RWPE2 (cell line): ENCODE measurements at regions not wholly inside any gene's neighbourhood (a gene's known extent, or its start where the extent isn't known, plus 50 kb on each side); places are given as distances from the start of the nearest gene placed in this dataset.

Source experiments
- ATAC-seq: fragments of 200-7000 bp; cut with Tn5 transposase; 3 replicates; pipeline ENCODE4 v1.9.1; 2021; ENCODE audit warnings: low read depth
- DNase-seq: peaks from one replicate; pipeline ENCODE4 v3.0.0-alpha.2; 2020; ENCODE audit warnings: low spot score
- H3K27ac ChIP-seq: fragments of 450-650 bp; 2 replicates; pipeline ENCODE4 v1.5.1; 2017; ENCODE audit warnings: mild to moderate bottlenecking; ENCODE audit not compliant: poor library complexity, severe bottlenecking
- H3K27me3 ChIP-seq: fragments of 250-450 bp; sonication (Bioruptor Pico); 2 replicates; pipeline ENCODE4 v1.5.1; 2021; ENCODE audit warnings: mild to moderate bottlenecking, moderate library complexity; ENCODE audit not compliant: insufficient read depth, poor library complexity, severe bottlenecking
- H3K36me3 ChIP-seq: fragments of 250-450 bp; sonication (Bioruptor Pico); 2 replicates; pipeline ENCODE4 v1.5.1; 2020; ENCODE audit warnings: low read depth, mild to moderate bottlenecking, moderate library complexity
- H3K4me1 ChIP-seq: fragments of 250-450 bp; sonication (Bioruptor Pico); 2 replicates; pipeline ENCODE4 v1.5.1; 2021; ENCODE audit warnings: mild to moderate bottlenecking, moderate library complexity; ENCODE audit not compliant: insufficient read depth, poor library complexity, severe bottlenecking
- H3K4me3 ChIP-seq: fragments of 250-450 bp; sonication (Bioruptor Pico); 2 replicates; pipeline ENCODE4 v1.5.1; 2021; ENCODE audit warnings: mild to moderate bottlenecking, moderate library complexity; ENCODE audit not compliant: severe bottlenecking
- H3K9me3 ChIP-seq: fragments of 250-450 bp; sonication (Bioruptor Pico); 2 replicates; pipeline ENCODE4 v1.5.1; 2021; ENCODE audit warnings: mild to moderate bottlenecking, moderate library complexity; ENCODE audit not compliant: severe bottlenecking
- TF ChIP-seq, protein P1 (sequence below): fragments of 450-650 bp; IDR thresholded peaks from one replicate; pipeline ENCODE4 v1.5.1; 2017; ENCODE audit warnings: mild to moderate bottlenecking, moderate library complexity; ENCODE audit not compliant: poor library complexity, severe bottlenecking

DNA sequence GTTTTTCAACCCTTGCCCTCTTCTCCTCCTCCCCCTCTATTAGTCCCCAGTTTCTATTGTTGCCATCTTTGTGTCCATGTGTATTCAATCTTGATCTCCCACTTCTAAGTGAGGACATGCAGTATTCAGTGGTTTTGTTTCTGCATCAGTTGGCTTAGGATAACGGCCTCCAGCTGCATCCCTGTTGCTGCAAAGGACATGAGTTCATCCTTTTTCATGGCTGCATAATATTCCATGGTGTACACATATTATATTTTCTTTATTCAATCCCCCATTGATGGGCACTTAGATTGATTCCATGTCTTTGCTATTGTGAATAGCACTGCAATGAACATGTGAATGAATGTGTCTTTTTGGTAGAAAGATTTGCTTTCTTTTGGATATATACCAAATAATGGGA is 190.4 kb upstream of the LYZL1 start:
- H3K4me1 ChIP-seq: no peaks in the 10 kb centered on the region
- H3K27me3 ChIP-seq: no peaks in the 10 kb centered on the region
- TF ChIP-seq, protein P1, sequence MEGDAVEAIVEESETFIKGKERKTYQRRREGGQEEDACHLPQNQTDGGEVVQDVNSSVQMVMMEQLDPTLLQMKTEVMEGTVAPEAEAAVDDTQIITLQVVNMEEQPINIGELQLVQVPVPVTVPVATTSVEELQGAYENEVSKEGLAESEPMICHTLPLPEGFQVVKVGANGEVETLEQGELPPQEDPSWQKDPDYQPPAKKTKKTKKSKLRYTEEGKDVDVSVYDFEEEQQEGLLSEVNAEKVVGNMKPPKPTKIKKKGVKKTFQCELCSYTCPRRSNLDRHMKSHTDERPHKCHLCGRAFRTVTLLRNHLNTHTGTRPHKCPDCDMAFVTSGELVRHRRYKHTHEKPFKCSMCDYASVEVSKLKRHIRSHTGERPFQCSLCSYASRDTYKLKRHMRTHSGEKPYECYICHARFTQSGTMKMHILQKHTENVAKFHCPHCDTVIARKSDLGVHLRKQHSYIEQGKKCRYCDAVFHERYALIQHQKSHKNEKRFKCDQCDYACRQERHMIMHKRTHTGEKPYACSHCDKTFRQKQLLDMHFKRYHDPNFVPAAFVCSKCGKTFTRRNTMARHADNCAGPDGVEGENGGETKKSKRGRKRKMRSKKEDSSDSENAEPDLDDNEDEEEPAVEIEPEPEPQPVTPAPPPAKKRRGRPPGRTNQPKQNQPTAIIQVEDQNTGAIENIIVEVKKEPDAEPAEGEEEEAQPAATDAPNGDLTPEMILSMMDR: no peak
- DNase-seq (no peak), ATAC-seq (no peak)
- H3K9me3 ChIP-seq: no peaks in the 10 kb centered on the region
- no peak overlapping the region for H3K4me3 ChIP-seq
- H3K27ac ChIP-seq: no peak overlapping the region
- no peaks in the 10 kb centered on the region for H3K36me3 ChIP-seq

- Histone ChIP-seq H3K36me3 (no peaks in the 10 kb centered on the region), H3K27ac (no peak overlapping the region)
- TF ChIP-seq, protein P1: no peak
Observed at GRCh38 chr10:29099001-29099400, 189.9 kb upstream of the LYZL1 start.

DNA sequence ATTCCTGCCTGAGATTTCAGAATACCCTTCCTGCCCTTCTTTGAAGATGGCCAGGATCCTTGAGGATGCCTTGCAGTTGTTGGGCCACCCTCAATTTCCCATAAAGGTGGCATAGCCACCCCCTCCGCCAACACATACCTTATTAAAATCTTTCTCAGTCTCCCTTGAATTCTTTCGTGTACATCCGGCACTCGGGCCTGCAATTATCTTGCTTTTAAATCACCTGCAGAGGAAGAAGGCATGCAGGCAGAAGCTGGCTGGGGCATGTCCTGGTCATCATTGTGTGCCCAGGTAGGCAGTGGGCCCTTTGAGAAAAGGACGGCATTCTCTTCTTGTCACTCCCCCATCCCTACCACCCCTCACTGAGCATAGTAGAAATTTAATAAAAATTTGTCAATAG is 189.5 kb upstream of the LYZL1 start:
- DNase-seq (no peak), ATAC-seq (no peak)
- H3K4me3 ChIP-seq: no peak overlapping the region
- H3K36me3 ChIP-seq: no peaks in the 10 kb centered on the region
- no peak overlapping the region for H3K27ac ChIP-seq
- no peaks in the 10 kb centered on the region for H3K9me3 ChIP-seq
- TF ChIP-seq, protein P1: no peak
- H3K4me1 ChIP-seq: no peaks in the 10 kb centered on the region
- no peaks in the 10 kb centered on the region for H3K27me3 ChIP-seq

More at GRCh38 chr10:29099001-29099400, 189.9 kb upstream of the LYZL1 start:
- Histone ChIP-seq H3K27me3 (no peaks in the 10 kb centered on the region), H3K4me1 (no peaks in the 10 kb centered on the region), H3K9me3 (no peaks in the 10 kb centered on the region), H3K4me3 (no peak overlapping the region)
- ATAC-seq (no peak), DNase-seq (no peak)

DNA sequence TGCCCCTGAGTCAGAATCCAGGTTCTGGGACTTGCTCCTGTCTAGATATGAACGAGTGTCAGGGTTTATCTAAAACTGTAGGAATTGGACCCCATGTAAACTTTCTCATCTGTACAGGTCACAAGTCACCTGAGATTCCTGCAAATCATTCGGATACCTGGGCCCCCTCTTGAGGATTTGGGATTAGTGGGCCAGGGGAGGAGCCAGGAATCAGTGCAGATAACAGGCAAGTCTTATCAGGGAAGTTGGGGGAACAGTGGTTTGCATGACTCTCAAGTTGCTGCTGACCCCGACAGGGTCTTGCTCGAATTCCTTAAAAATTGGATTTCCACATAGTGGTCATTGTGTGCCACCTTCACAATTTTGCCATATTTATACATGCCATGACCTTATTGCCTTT is 188.4 kb upstream of the LYZL1 start:
- Histone ChIP-seq H3K9me3 (no peaks in the 10 kb centered on the region), H3K27ac (no peak overlapping the region), H3K4me3 (no peak overlapping the region), H3K36me3 (no peaks in the 10 kb centered on the region), H3K27me3 (no peaks in the 10 kb centered on the region), H3K4me1 (peaks cover 4% of the 10 kb centered on the region)
- no peak for ATAC-seq
- TF ChIP-seq, protein P1: no peak
- no peak for DNase-seq

- no peaks in the 10 kb centered on the region for H3K27me3 ChIP-seq
- H3K36me3 ChIP-seq: no peaks in the 10 kb centered on the region
- no peaks in the 10 kb centered on the region for H3K9me3 ChIP-seq
- H3K4me1 ChIP-seq: peaks cover 6% of the 10 kb centered on the region
- ATAC-seq: no peak
- TF ChIP-seq, protein P1: no peak
- DNase-seq: no peak
- no peak overlapping the region for H3K27ac ChIP-seq
- no peak overlapping the region for H3K4me3 ChIP-seq
Observed at GRCh38 chr10:29102233-29102632, 186.6 kb upstream of the LYZL1 start.
